Thoracic aorta (tissue), 2 donors: ENCODE measurements at regions not wholly inside any gene's neighbourhood (a gene's known extent, or its start where the extent isn't known, plus 50 kb on each side); places are given as distances from the start of the nearest gene placed in this dataset.

Experiments used
- ATAC-seq: fragments of 150-250 bp; one replicate; pipeline ENCODE4 v1.8.0; 2017; ENCODE audit warnings: low read depth; ENCODE audit not compliant: insufficient number of reproducible peaks, low FRiP score
- DNase-seq: peaks from one replicate; pipeline ENCODE4 v3.0.0-alpha.2; 2020; ENCODE audit warnings: low spot score
- H3K27ac ChIP-seq, 2 donors: fragments of 200-600 bp; sonication (generic); 1 replicate in 1 of 2; 2 replicates in 1 of 2; pipeline ENCODE4 v1.5.1; 2016; ENCODE audit warnings: mild to moderate bottlenecking in 2 of 2, moderate library complexity in 2 of 2
- H3K27me3 ChIP-seq: fragments of 200-600 bp; sonication (generic); replicated peaks from 2 replicates; pipeline ENCODE4 v1.6.0; 2016; ENCODE audit warnings: mild to moderate bottlenecking; ENCODE audit not compliant: insufficient read depth
- H3K36me3 ChIP-seq: fragments of 200-600 bp; sonication (generic); one replicate; pipeline ENCODE4 v1.5.1; 2016
- H3K4me1 ChIP-seq, 2 donors: fragments of 200-600 bp; sonication (generic); 1 replicate in 1 of 2; 2 replicates in 1 of 2; pipeline versions ENCODE4 v1.5.1 to v1.6.0; 2016; ENCODE audit warnings: low read depth in 2 of 2, mild to moderate bottlenecking in 1 of 2; ENCODE audit not compliant: control insufficient read depth in 1 of 2
- H3K4me3 ChIP-seq: fragments of 200-600 bp; sonication (generic); 2 replicates; pipeline ENCODE4 v1.5.1; 2016; ENCODE audit warnings: mild to moderate bottlenecking
- H3K9me3 ChIP-seq: fragments of 200-600 bp; sonication (generic); 2 replicates; pipeline ENCODE4 v1.5.1; 2016
- CTCF ChIP-seq: fragments of 200-600 bp; sonication (generic); IDR thresholded peaks from one replicate; pipeline ENCODE4 v1.5.1; 2019; ENCODE audit warnings: antibody characterized with exemption

- no peaks in the 10 kb centered on the region for H3K27me3 ChIP-seq
- peaks cover 0 to 4% of the 10 kb centered on the region in 2 donors for H3K4me1 ChIP-seq
- no peaks in the 10 kb centered on the region for H3K36me3 ChIP-seq
- no peak overlapping the region for H3K4me3 ChIP-seq
- H3K9me3 ChIP-seq, result no peaks in the 10 kb centered on the region
- TF ChIP-seq CTCF, result no peak
- ATAC-seq, result no peak
- DNase-seq, result no peak
- H3K27ac ChIP-seq, result no peak overlapping the region
Observed at GRCh38 chr6:134415656-134416055, 97.7 kb upstream of the SGK1 start.

- DNase-seq, result no peak
- Histone ChIP-seq H3K36me3 (no peaks in the 10 kb centered on the region), H3K4me1 (peaks cover 0 to 4% of the 10 kb centered on the region in 2 donors), H3K4me3 (no peak overlapping the region), H3K27ac (no peak overlapping the region), H3K27me3 (no peaks in the 10 kb centered on the region), H3K9me3 (no peaks in the 10 kb centered on the region)
- no peak for ATAC-seq
- TF ChIP-seq CTCF, result no peak
Observed at GRCh38 chr6:134415194-134415593, 97.3 kb upstream of the SGK1 start.

- no peak for ATAC-seq
- TF ChIP-seq CTCF, result no peak
- no peaks in the 10 kb centered on the region for H3K27me3 ChIP-seq
- DNase-seq, result no peak
- no peak overlapping the region for H3K27ac ChIP-seq
- peaks cover 0 to 4% of the 10 kb centered on the region in 2 donors for H3K4me1 ChIP-seq
- no peaks in the 10 kb centered on the region for H3K9me3 ChIP-seq
- no peaks in the 10 kb centered on the region for H3K36me3 ChIP-seq
- H3K4me3 ChIP-seq, result no peak overlapping the region
Observed at GRCh38 chr6:134414793-134415192, 96.9 kb upstream of the SGK1 start.

- no peak overlapping the region for H3K4me3 ChIP-seq
- DNase-seq, result no peak
- H3K27me3 ChIP-seq, result no peaks in the 10 kb centered on the region
- H3K27ac ChIP-seq, result no peak overlapping the region
- no peak for TF ChIP-seq CTCF
- peaks cover 0 to 4% of the 10 kb centered on the region in 2 donors for H3K4me1 ChIP-seq
- no peak for ATAC-seq
- H3K36me3 ChIP-seq, result no peaks in the 10 kb centered on the region
- no peaks in the 10 kb centered on the region for H3K9me3 ChIP-seq
Observed at GRCh38 chr6:134413241-134413643, 95.3 kb upstream of the SGK1 start.

GRCh38 chr6:134410541-134410940 lies 92.6 kb upstream of the SGK1 start:
- no peaks in the 10 kb centered on the region for H3K9me3 ChIP-seq
- no peaks in the 10 kb centered on the region for H3K27me3 ChIP-seq
- no peak overlapping the region for H3K4me3 ChIP-seq
- no peaks in the 10 kb centered on the region for H3K36me3 ChIP-seq
- H3K4me1 ChIP-seq, result peaks cover 0 to 3% of the 10 kb centered on the region in 2 donors
- no peak for ATAC-seq
- DNase-seq, result no peak
- TF ChIP-seq CTCF, result no peak
- no peak overlapping the region for H3K27ac ChIP-seq
